Natural killer cell (primary cell): ENCODE measurements at regions not wholly inside any gene's neighbourhood (a gene's known extent, or its start where the extent isn't known, plus 50 kb on each side); places are given as distances from the start of the nearest gene placed in this dataset.

Experiments used
- ATAC-seq, 3 donors: fragments of 150-1000 bp in 2 of 3; fragments of 200-7000 bp in 1 of 3; cut with Tn5 transposase; 1 replicate in 1 of 3; 2 replicates in 2 of 3; pipeline ENCODE4 v1.10.0; 2021; ENCODE audit warnings: mild to moderate bottlenecking in 2 of 3, moderate library complexity in 2 of 3
- DNase-seq, 2 donors: peaks; one replicate each; pipeline versions ENCODE4 v3.0.0 to v3.0.0-alpha.2; 2013 to 2021; ENCODE audit warnings: mixed read lengths in 1 of 2
- H3K27ac ChIP-seq: one replicate; pipeline ENCODE4 v1.5.1; 2013; ENCODE audit warnings: mild to moderate bottlenecking, low read length
- H3K27me3 ChIP-seq: one replicate; pipeline ENCODE4 v1.6.1; 2013; ENCODE audit warnings: low read length; ENCODE audit not compliant: control insufficient read depth, insufficient read depth
- H3K36me3 ChIP-seq: one replicate; pipeline ENCODE4 v1.6.1; 2013; ENCODE audit warnings: low read length; ENCODE audit not compliant: control insufficient read depth, insufficient read depth
- H3K4me1 ChIP-seq: one replicate; pipeline ENCODE4 v1.6.1; 2013; ENCODE audit warnings: low read length; ENCODE audit not compliant: control insufficient read depth, insufficient read depth
- H3K4me3 ChIP-seq: one replicate; pipeline ENCODE4 v1.5.1; 2013; ENCODE audit warnings: low read length
- H3K9me3 ChIP-seq: one replicate; pipeline ENCODE4 v1.6.1; 2013; ENCODE audit warnings: low read length; ENCODE audit not compliant: control insufficient read depth, insufficient read depth
- H3K27ac Mint-ChIP-seq, 2 donors: one replicate each; pipeline ENCODE4 v1.8.0; 2022; ENCODE audit warnings: mild to moderate bottlenecking in 2 of 2, mixed read lengths in 2 of 2, moderate library complexity in 1 of 2
- H3K27me3 Mint-ChIP-seq, 2 donors: one replicate each; pipeline ENCODE4 v1.8.0; 2022; ENCODE audit warnings: low read depth in 2 of 2, mixed read lengths in 2 of 2
- H3K36me3 Mint-ChIP-seq: one replicate; pipeline ENCODE4 v1.8.0; 2022; ENCODE audit warnings: mixed read lengths
- H3K4me1 Mint-ChIP-seq, 2 donors: one replicate each; pipeline ENCODE4 v1.8.0; 2022; ENCODE audit warnings: mixed read lengths in 2 of 2
- H3K4me3 Mint-ChIP-seq: one replicate; pipeline ENCODE4 v1.8.0; 2022; ENCODE audit warnings: mild to moderate bottlenecking, moderate library complexity, mixed read lengths
- H3K9me3 Mint-ChIP-seq, 2 donors: one replicate each; pipeline ENCODE4 v1.8.0; 2022; ENCODE audit warnings: mixed read lengths in 2 of 2
- CTCF ChIP-seq: fragments of 200-600 bp; IDR thresholded peaks from one replicate; pipeline ENCODE4 v1.8.0; 2022; ENCODE audit warnings: antibody characterized with exemption
- WGBS: methylation state at CpG from one replicate; pipeline ENCODE4 v1.1.7; 2013; ENCODE audit warnings: missing lambda C conversion rate; ENCODE audit not compliant: insufficient coverage; 5-methylcytosine and 5-hydroxymethylcytosine counted together
- intact Hi-C: fragments of 100-400 bp; cut with micrococcal nuclease; formaldehyde crosslinking; loops from one replicate; pipeline ENCODE4 v1.14.2; 2022

GRCh38 chr2:59921743-59922142 is 631.7 kb downstream of the BCL11A start:
- Histone ChIP-seq H3K9me3 (no peaks in the 10 kb centered on the region), H3K36me3 (no peaks in the 10 kb centered on the region), H3K4me1 (no peaks in the 10 kb centered on the region), H3K4me3 (no peak overlapping the region), H3K27me3 (no peaks in the 10 kb centered on the region), H3K27ac (no peak overlapping the region)
- no peak overlapping the region for H3K27ac Mint-ChIP-seq
- intact Hi-C loops, result no loop called here
- WGBS, result 93% methylated on average over 4 of the region's 4 CpGs
- no peak for TF ChIP-seq CTCF
- DNase-seq (no peak), ATAC-seq (no peak)
- H3K36me3 Mint-ChIP-seq, result no peaks in the 10 kb centered on the region
- no peaks in the 10 kb centered on the region for H3K9me3 Mint-ChIP-seq
- no peak overlapping the region for H3K4me3 Mint-ChIP-seq
- peaks cover 0 to 8% of the 10 kb centered on the region in 2 donors for H3K4me1 Mint-ChIP-seq
- peaks cover 0 to 7% of the 10 kb centered on the region in 2 donors for H3K27me3 Mint-ChIP-seq

- no peaks in the 10 kb centered on the region for H3K36me3 ChIP-seq
- no peak overlapping the region for H3K4me3 ChIP-seq
- no peaks in the 10 kb centered on the region for H3K9me3 ChIP-seq
- H3K27me3 ChIP-seq, result no peaks in the 10 kb centered on the region
- ATAC-seq (no peak), DNase-seq (no peak)
- no peaks in the 10 kb centered on the region for H3K4me1 ChIP-seq
- intact Hi-C loops, result no loop called here
- WGBS, result 77% methylated on average over 4 of the region's 4 CpGs
- Mint-ChIP-seq H3K9me3 (no peaks in the 10 kb centered on the region), H3K27ac (no peak overlapping the region), H3K36me3 (no peaks in the 10 kb centered on the region), H3K4me3 (no peak overlapping the region), H3K27me3 (peaks cover 0 to 7% of the 10 kb centered on the region in 2 donors), H3K4me1 (peaks cover 0 to 8% of the 10 kb centered on the region in 2 donors)
- no peak for TF ChIP-seq CTCF
- no peak overlapping the region for H3K27ac ChIP-seq
These were observed 632.5 kb downstream of the BCL11A start for GRCh38 chr2:59920961-59921360.

GRCh38 chr2:59920307-59920706 is 633.1 kb downstream of the BCL11A start:
- H3K36me3 ChIP-seq, result no peaks in the 10 kb centered on the region
- no peak for ATAC-seq
- no peak overlapping the region for H3K4me3 Mint-ChIP-seq
- H3K27ac Mint-ChIP-seq, result no peak overlapping the region
- no peaks in the 10 kb centered on the region for H3K36me3 Mint-ChIP-seq
- peaks cover 0 to 7% of the 10 kb centered on the region in 2 donors for H3K27me3 Mint-ChIP-seq
- DNase-seq, result no peak
- H3K27ac ChIP-seq, result no peak overlapping the region
- H3K27me3 ChIP-seq, result no peaks in the 10 kb centered on the region
- H3K4me1 ChIP-seq, result no peaks in the 10 kb centered on the region
- WGBS, result 53% methylated on average over 4 of the region's 4 CpGs
- H3K4me1 Mint-ChIP-seq, result peaks cover 0 to 8% of the 10 kb centered on the region in 2 donors
- intact Hi-C loops, result no loop called here
- H3K4me3 ChIP-seq, result no peak overlapping the region
- no peak for TF ChIP-seq CTCF
- H3K9me3 Mint-ChIP-seq, result no peaks in the 10 kb centered on the region
- H3K9me3 ChIP-seq, result no peaks in the 10 kb centered on the region

GRCh38 chr2:59919579-59919978 is 633.9 kb downstream of the BCL11A start:
- 34% methylated on average over 1 of the region's 1 CpG for WGBS
- H3K4me1 Mint-ChIP-seq, result peaks cover 0 to 8% of the 10 kb centered on the region in 2 donors
- no peaks in the 10 kb centered on the region for H3K9me3 Mint-ChIP-seq
- TF ChIP-seq CTCF, result no peak
- Histone ChIP-seq H3K9me3 (no peaks in the 10 kb centered on the region), H3K27me3 (no peaks in the 10 kb centered on the region), H3K36me3 (no peaks in the 10 kb centered on the region), H3K27ac (no peak overlapping the region), H3K4me1 (no peaks in the 10 kb centered on the region), H3K4me3 (no peak overlapping the region)
- H3K4me3 Mint-ChIP-seq, result no peak overlapping the region
- no peak overlapping the region for H3K27ac Mint-ChIP-seq
- ATAC-seq, result no peak
- H3K27me3 Mint-ChIP-seq, result peaks cover 0 to 7% of the 10 kb centered on the region in 2 donors
- H3K36me3 Mint-ChIP-seq, result no peaks in the 10 kb centered on the region
- intact Hi-C loops, result no loop called here
- DNase-seq, result no peak
